ENCODE measurements at regions not wholly inside any gene's neighbourhood (a gene's known extent, or its start where the extent isn't known, plus 50 kb on each side); places are given as distances from the start of the nearest gene placed in this dataset.

DNA sequence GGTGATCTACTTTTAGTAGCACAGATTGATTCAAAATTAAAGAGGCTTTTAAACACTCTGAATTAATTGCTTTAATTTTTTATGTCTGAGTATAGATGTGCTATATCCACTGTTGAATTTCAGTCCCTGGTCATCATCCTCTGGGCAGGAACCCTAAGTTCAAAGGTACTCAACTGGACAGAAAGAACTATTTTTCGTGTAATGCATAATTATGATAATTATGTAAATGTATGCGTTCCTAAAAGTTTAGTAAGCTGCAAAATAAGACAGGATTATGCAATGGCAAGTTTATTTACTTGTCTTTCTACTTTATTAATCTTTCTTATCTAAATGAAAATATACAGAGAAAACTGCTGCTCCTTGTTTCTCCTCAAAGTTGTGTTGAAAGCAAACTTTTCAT, 690.1 kb upstream of the MAN1A1 start:
- H3K27ac ChIP-seq (replicated peaks), result no peak overlapping the region
- H3K27me3 ChIP-seq (ENCODE audit: insufficient read depth, poor library complexity, severe bottlenecking), result no peaks in the 10 kb centered on the region
- H3K4me3 ChIP-seq (replicated peaks; ENCODE audit: insufficient read depth, low read length), result no peak overlapping the region
- DNase-seq (ENCODE audit: low read depth in 1 of 2, low spot score in 1 of 2), result no peak
- TF ChIP-seq, protein P1, sequence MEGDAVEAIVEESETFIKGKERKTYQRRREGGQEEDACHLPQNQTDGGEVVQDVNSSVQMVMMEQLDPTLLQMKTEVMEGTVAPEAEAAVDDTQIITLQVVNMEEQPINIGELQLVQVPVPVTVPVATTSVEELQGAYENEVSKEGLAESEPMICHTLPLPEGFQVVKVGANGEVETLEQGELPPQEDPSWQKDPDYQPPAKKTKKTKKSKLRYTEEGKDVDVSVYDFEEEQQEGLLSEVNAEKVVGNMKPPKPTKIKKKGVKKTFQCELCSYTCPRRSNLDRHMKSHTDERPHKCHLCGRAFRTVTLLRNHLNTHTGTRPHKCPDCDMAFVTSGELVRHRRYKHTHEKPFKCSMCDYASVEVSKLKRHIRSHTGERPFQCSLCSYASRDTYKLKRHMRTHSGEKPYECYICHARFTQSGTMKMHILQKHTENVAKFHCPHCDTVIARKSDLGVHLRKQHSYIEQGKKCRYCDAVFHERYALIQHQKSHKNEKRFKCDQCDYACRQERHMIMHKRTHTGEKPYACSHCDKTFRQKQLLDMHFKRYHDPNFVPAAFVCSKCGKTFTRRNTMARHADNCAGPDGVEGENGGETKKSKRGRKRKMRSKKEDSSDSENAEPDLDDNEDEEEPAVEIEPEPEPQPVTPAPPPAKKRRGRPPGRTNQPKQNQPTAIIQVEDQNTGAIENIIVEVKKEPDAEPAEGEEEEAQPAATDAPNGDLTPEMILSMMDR (IDR thresholded peaks at IDR 0.05; ENCODE audit: insufficient read depth, low read length), result no peak
- TF ChIP-seq, protein P2, sequence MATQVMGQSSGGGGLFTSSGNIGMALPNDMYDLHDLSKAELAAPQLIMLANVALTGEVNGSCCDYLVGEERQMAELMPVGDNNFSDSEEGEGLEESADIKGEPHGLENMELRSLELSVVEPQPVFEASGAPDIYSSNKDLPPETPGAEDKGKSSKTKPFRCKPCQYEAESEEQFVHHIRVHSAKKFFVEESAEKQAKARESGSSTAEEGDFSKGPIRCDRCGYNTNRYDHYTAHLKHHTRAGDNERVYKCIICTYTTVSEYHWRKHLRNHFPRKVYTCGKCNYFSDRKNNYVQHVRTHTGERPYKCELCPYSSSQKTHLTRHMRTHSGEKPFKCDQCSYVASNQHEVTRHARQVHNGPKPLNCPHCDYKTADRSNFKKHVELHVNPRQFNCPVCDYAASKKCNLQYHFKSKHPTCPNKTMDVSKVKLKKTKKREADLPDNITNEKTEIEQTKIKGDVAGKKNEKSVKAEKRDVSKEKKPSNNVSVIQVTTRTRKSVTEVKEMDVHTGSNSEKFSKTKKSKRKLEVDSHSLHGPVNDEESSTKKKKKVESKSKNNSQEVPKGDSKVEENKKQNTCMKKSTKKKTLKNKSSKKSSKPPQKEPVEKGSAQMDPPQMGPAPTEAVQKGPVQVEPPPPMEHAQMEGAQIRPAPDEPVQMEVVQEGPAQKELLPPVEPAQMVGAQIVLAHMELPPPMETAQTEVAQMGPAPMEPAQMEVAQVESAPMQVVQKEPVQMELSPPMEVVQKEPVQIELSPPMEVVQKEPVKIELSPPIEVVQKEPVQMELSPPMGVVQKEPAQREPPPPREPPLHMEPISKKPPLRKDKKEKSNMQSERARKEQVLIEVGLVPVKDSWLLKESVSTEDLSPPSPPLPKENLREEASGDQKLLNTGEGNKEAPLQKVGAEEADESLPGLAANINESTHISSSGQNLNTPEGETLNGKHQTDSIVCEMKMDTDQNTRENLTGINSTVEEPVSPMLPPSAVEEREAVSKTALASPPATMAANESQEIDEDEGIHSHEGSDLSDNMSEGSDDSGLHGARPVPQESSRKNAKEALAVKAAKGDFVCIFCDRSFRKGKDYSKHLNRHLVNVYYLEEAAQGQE (IDR thresholded peaks at IDR 0.05; ENCODE audit: insufficient replicate concordance, low read depth), result no peak
- TF ChIP-seq POLR2AphosphoS5 (IDR thresholded peaks at IDR 0.05; ENCODE audit: low read depth) (no peak), GABPA (IDR thresholded peaks at IDR 0.05; ENCODE audit: low read depth) (no peak), SPI1 (IDR thresholded peaks at IDR 0.05; ENCODE audit: borderline replicate concordance, low read depth) (no peak)

DNA sequence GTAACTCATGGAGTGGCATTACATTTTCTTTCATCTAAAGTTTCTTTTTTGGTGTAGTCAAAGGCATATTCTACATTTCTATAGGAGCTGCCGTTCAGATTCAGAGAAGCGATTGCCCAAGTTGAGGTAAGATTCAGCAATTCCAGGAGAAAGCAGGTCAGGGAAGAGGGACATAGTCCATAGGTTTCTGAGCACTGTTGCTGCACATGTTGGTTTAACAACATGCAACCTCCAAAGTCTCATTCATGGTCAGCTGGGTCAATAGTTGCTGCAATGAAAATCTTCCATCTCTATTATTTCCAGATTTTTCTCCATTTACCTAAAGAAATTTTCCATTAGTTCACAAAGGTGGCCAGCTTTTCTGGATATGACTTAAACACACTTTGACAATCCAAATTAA, 682.3 kb upstream of the MAN1A1 start:
- no peak for DNase-seq (ENCODE audit: low read depth in 1 of 2, low spot score in 1 of 2)
- H3K27me3 ChIP-seq (ENCODE audit: insufficient read depth, poor library complexity, severe bottlenecking), result no peaks in the 10 kb centered on the region
- H3K27ac ChIP-seq (replicated peaks), result no peak overlapping the region
- no peak overlapping the region for H3K4me3 ChIP-seq (replicated peaks; ENCODE audit: insufficient read depth, low read length)
- TF ChIP-seq GABPA (IDR thresholded peaks at IDR 0.05; ENCODE audit: low read depth) (no peak), SPI1 (IDR thresholded peaks at IDR 0.05; ENCODE audit: borderline replicate concordance, low read depth) (no peak), POLR2AphosphoS5 (IDR thresholded peaks at IDR 0.05; ENCODE audit: low read depth) (no peak)
- TF ChIP-seq, protein P1 (IDR thresholded peaks at IDR 0.05; ENCODE audit: insufficient read depth, low read length), result no peak
- TF ChIP-seq, protein P2 (IDR thresholded peaks at IDR 0.05; ENCODE audit: insufficient replicate concordance, low read depth), result no peak

DNA sequence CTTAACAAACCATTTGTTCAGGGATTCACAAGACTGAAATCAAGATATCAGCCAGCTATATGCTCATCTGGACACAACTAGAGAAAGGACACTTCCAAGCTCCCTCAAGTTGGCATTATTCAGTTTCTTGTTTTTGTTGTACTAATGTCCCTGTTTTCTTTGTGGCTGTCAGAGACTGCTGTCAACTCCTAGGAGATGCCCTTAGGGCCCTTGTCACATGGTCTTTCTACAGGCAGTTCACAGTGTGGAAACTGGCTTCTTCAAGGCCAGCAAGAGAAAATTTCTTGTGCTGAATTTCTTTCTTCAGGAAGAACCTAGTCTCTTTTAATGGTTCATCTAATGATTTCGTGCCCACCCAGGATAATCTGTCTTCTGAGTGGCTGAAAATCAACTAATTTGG, 677.2 kb upstream of the MAN1A1 start:
- Histone ChIP-seq H3K27ac (replicated peaks) (no peak overlapping the region), H3K27me3 (ENCODE audit: insufficient read depth, poor library complexity, severe bottlenecking) (no peaks in the 10 kb centered on the region), H3K4me3 (replicated peaks; ENCODE audit: insufficient read depth, low read length) (no peak overlapping the region)
- no peak for DNase-seq (ENCODE audit: low read depth in 1 of 2, low spot score in 1 of 2)
- no peak for TF ChIP-seq GABPA (IDR thresholded peaks at IDR 0.05; ENCODE audit: low read depth)
- TF ChIP-seq, protein P1 (IDR thresholded peaks at IDR 0.05; ENCODE audit: insufficient read depth, low read length), result no peak
- TF ChIP-seq, protein P2 (IDR thresholded peaks at IDR 0.05; ENCODE audit: insufficient replicate concordance, low read depth), result no peak
- TF ChIP-seq POLR2AphosphoS5 (IDR thresholded peaks at IDR 0.05; ENCODE audit: low read depth), result no peak
- no peak for TF ChIP-seq SPI1 (IDR thresholded peaks at IDR 0.05; ENCODE audit: borderline replicate concordance, low read depth)

Data from HL-60 (cell line).